Fibroblast of lung (primary cell): ENCODE measurements at regions not wholly inside any gene's neighbourhood (a gene's known extent, or its start where the extent isn't known, plus 50 kb on each side); places are given as distances from the start of the nearest gene placed in this dataset.

ENCODE experiments used
- EZH2 ChIP-seq: IDR thresholded peaks from 2 replicates; pipeline ENCODE4 v1.5.1; 2012; ENCODE audit warnings: low read length, control low read depth, mild to moderate bottlenecking; ENCODE audit errors: missing control alignments
- TF ChIP-seq, protein P1 (sequence below), 2 donors: IDR thresholded peaks in 1 of 2; conservative IDR thresholded peaks in 1 of 2; 1 replicate in 1 of 2; 2 replicates in 1 of 2; pipeline ENCODE4 v1.5.1; 2011 to 2012; ENCODE audit warnings: low read length in 2 of 2, control low read depth in 1 of 2, inconsistent platforms in 1 of 2, low read depth in 1 of 2, mild to moderate bottlenecking in 1 of 2

DNA sequence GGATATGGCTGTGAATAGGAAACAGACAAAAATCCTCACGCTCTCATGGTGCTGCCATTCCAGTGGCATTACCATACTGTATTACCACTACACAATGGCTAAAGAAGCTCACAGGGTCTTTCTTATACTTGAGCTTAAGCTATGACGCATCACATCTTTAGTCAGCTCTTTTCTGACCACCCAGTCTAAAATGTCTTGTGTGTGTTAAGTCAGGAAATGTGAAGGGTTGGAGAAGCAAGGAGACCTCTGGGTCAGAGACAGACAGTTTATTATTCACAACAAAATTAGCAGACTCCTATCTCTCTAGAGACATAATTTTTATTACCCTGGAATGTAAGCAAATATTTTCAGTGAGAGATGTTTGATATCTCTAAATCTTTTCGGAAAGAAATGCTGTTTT, 1583.2 kb upstream of the WWC1 start:
- TF ChIP-seq, protein P1, sequence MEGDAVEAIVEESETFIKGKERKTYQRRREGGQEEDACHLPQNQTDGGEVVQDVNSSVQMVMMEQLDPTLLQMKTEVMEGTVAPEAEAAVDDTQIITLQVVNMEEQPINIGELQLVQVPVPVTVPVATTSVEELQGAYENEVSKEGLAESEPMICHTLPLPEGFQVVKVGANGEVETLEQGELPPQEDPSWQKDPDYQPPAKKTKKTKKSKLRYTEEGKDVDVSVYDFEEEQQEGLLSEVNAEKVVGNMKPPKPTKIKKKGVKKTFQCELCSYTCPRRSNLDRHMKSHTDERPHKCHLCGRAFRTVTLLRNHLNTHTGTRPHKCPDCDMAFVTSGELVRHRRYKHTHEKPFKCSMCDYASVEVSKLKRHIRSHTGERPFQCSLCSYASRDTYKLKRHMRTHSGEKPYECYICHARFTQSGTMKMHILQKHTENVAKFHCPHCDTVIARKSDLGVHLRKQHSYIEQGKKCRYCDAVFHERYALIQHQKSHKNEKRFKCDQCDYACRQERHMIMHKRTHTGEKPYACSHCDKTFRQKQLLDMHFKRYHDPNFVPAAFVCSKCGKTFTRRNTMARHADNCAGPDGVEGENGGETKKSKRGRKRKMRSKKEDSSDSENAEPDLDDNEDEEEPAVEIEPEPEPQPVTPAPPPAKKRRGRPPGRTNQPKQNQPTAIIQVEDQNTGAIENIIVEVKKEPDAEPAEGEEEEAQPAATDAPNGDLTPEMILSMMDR (conservative IDR thresholded peaks at IDR 0.05 in 1 of 2, IDR thresholded peaks at IDR 0.05 in 1 of 2; ENCODE audit: low read depth in 1 of 2, low read length in 2 of 2): no peak
- no peak for TF ChIP-seq EZH2
